GM21360 (cell line): ENCODE measurements at regions not wholly inside any gene's neighbourhood (a gene's known extent, or its start where the extent isn't known, plus 50 kb on each side); places are given as distances from the start of the nearest gene placed in this dataset.

ENCODE experiments used
- ATAC-seq: cut with Tn5 transposase; IDR thresholded peaks from one replicate; pipeline ENCODE4 v1.9.1; 2021; ENCODE audit warnings: mild to moderate bottlenecking, moderate library complexity; ENCODE audit not compliant: unreplicated experiment

- no peak for ATAC-seq
These were observed 176.0 kb downstream of the SEC16B start for GRCh38 chr1:177793900-177794299.

GRCh38 chr1:177790566-177790965 is 179.3 kb downstream of the SEC16B start:
- ATAC-seq = no peak

- no peak for ATAC-seq
These were observed 179.9 kb downstream of the SEC16B start for GRCh38 chr1:177789956-177790355.

- ATAC-seq = no peak
These were observed 183.6 kb downstream of the SEC16B start for GRCh38 chr1:177786176-177786745.

- ATAC-seq = no peak
These were observed 184.9 kb downstream of the SEC16B start for GRCh38 chr1:177784936-177785335.

- no peak for ATAC-seq
These were observed 185.4 kb downstream of the SEC16B start for GRCh38 chr1:177784409-177784808.

GRCh38 chr1:177783051-177783450 is 186.8 kb downstream of the SEC16B start:
- ATAC-seq = no peak

GRCh38 chr1:177780096-177780700 is 189.7 kb downstream of the SEC16B start:
- ATAC-seq = no peak

- no peak for ATAC-seq
These were observed 190.5 kb downstream of the SEC16B start for GRCh38 chr1:177779166-177779965.

GRCh38 chr1:177775924-177776323 is 193.9 kb downstream of the SEC16B start:
- ATAC-seq = no peak

GRCh38 chr1:177772386-177772960 is 197.4 kb downstream of the SEC16B start:
- no peak for ATAC-seq

GRCh38 chr1:177771688-177772087 is 198.2 kb downstream of the SEC16B start:
- no peak for ATAC-seq

GRCh38 chr1:177770096-177770495 is 199.8 kb downstream of the SEC16B start:
- ATAC-seq = no peak

- no peak for ATAC-seq
These were observed 213.9 kb downstream of the SEC16B start for GRCh38 chr1:177755851-177756560.

GRCh38 chr1:177754603-177755002 is 215.3 kb downstream of the SEC16B start:
- no peak for ATAC-seq

- no peak for ATAC-seq
These were observed 216.2 kb downstream of the SEC16B start for GRCh38 chr1:177753655-177754054.

GRCh38 chr1:177748080-177748801 is 221.6 kb downstream of the SEC16B start:
- no peak for ATAC-seq

- ATAC-seq = no peak
These were observed 223.7 kb downstream of the SEC16B start for GRCh38 chr1:177746155-177746554.

- no peak for ATAC-seq
These were observed 225.0 kb downstream of the SEC16B start for GRCh38 chr1:177744906-177745305.

GRCh38 chr1:177741476-177741875 is 228.4 kb downstream of the SEC16B start:
- ATAC-seq = no peak

- no peak for ATAC-seq
These were observed 230.1 kb downstream of the SEC16B start for GRCh38 chr1:177739780-177740179.
